GM21526 (cell line): ENCODE measurements at regions not wholly inside any gene's neighbourhood (a gene's known extent, or its start where the extent isn't known, plus 50 kb on each side); places are given as distances from the start of the nearest gene placed in this dataset.

ENCODE experiments used
- ATAC-seq: cut with Tn5 transposase; IDR thresholded peaks from one replicate; pipeline ENCODE4 v1.9.1; 2021; ENCODE audit warnings: moderate library complexity; ENCODE audit not compliant: unreplicated experiment, low FRiP score

GRCh38 chr1:59103457-59103856 is 193.4 kb upstream of the FGGY start:
- no peak for ATAC-seq

- ATAC-seq = no peak
Observed at GRCh38 chr1:59104191-59104760, 192.6 kb upstream of the FGGY start.

GRCh38 chr1:59105548-59106507 is 191.1 kb upstream of the FGGY start:
- ATAC-seq = no peak

GRCh38 chr1:59107516-59107915 is 189.4 kb upstream of the FGGY start:
- ATAC-seq = no peak

- no peak for ATAC-seq
Observed at GRCh38 chr1:59107916-59108315, 189.0 kb upstream of the FGGY start.

- no peak for ATAC-seq
Observed at GRCh38 chr1:59108481-59109317, 188.2 kb upstream of the FGGY start.

- no peak for ATAC-seq
Observed at GRCh38 chr1:59110271-59110670, 186.6 kb upstream of the FGGY start.

GRCh38 chr1:59113876-59114457 is 182.9 kb upstream of the FGGY start:
- ATAC-seq = no peak

GRCh38 chr1:59115865-59116264 is 181.0 kb upstream of the FGGY start:
- no peak for ATAC-seq

- no peak for ATAC-seq
Observed at GRCh38 chr1:59116920-59117542, 179.9 kb upstream of the FGGY start.

- no peak for ATAC-seq
Observed at GRCh38 chr1:59122527-59122926, 174.4 kb upstream of the FGGY start.

GRCh38 chr1:59123081-59123681 is 173.7 kb upstream of the FGGY start:
- no peak for ATAC-seq

GRCh38 chr1:59124166-59124565 is 172.7 kb upstream of the FGGY start:
- no peak for ATAC-seq

GRCh38 chr1:59125154-59125553 is 171.7 kb upstream of the FGGY start:
- ATAC-seq = no peak

GRCh38 chr1:59125676-59126320 is 171.1 kb upstream of the FGGY start:
- no peak for ATAC-seq

GRCh38 chr1:59126366-59126765 is 170.5 kb upstream of the FGGY start:
- no peak for ATAC-seq

- ATAC-seq = no peak
Observed at GRCh38 chr1:59128239-59128736, 168.6 kb upstream of the FGGY start.

GRCh38 chr1:59128784-59129227 is 168.1 kb upstream of the FGGY start:
- no peak for ATAC-seq

GRCh38 chr1:59132295-59132694 is 164.6 kb upstream of the FGGY start:
- ATAC-seq = no peak
